HG03571 (cell line): ENCODE measurements at regions not wholly inside any gene's neighbourhood (a gene's known extent, or its start where the extent isn't known, plus 50 kb on each side); places are given as distances from the start of the nearest gene placed in this dataset.
"Not testable (repeated sequence)": the region's sequence is repeated elsewhere in the genome, so short reads cannot be mapped to it uniquely, and the experiment has no call there.

Experiments
- ATAC-seq: cut with Tn5 transposase; IDR thresholded peaks from one replicate; pipeline ENCODE4 v1.9.1; 2021; ENCODE audit not compliant: unreplicated experiment

DNA sequence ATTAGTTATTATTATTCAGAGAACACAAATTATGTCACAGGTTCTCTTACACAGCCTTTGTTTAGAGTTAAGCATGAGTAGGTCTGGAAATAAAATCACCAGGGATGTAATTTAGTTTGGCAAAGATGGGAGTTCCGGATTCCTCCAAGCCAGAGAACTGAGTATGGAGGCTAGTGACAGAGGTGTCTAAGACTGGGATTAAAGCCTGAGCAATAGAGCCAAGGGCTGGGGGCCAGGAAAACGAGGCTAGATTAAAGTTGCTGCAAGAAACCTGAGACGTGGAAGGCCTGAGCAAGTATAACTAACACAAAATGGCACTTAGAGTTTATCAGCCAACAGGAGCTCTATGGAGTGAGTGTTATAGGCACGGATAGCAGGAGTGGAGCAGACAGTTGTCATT lies 381.6 kb downstream of the SRGAP2C start:
- ATAC-seq: no peak

DNA sequence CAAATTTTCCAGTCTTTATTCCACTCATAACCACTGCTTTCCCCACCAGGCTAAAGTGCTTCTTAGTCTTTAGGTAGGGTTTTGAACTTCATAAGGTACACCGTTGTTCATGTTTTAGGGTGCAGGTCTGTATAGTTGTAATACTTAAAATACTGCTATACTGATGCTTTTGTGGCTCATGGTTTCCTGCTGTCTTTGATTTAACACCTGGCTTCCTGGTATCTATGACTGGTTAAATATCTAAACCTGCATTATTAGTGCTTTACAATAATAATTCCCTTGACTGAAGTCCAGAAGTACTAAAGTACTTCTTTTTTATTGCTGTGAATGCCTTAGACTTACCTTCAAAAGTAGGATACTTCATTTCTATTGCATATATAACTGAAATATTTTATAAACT lies 384.7 kb downstream of the SRGAP2C start:
- ATAC-seq: no peak

DNA sequence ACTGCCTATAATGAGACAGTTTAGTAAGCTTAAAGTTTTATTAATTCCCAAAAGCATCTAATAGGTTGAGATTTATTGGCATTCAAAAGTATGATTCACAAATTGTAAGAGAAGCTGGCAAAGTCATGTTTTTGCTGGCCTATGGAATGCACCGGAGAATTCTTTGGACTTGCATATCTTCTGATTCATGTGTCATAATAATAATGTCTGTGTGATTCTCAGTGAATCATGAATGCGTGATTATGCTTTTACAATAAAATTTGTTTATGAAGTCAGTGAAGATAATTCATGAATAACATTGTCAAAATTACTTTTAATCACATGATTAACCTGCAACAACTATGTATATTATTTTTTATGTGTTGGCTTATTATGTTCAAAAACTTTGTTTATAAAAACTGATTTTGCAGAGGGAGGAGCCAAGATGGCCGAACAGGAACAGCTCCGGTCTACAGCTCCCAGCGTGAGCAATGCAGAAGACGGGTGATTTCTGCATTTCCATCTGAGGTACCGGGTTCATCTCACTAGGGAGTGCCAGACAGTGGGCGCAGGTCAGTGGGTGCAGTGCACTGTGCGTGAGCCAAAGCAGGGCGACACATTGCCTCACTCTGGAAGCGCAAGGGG lies 389.2 kb downstream of the SRGAP2C start:
- not testable (repeated sequence) for ATAC-seq

DNA sequence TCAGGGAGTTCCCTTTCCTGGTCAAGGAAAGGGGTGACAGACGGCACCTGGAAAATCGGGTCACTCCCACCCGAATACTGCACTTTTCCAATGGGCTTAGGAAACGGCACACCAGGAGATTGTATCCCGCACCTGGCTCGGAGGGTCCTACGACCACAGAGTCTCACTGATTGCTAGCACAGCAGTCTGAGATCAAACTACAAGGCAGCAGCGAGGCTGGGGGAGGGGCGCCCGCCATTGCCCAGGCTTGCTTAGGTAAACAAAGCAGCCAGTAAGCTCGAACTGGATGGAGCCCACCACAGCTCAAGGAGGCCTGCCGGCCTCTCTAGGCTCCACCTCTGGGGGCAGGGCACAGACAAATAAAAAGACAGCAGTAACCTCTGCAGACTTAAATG lies 389.7 kb downstream of the SRGAP2C start:
- not testable (repeated sequence) for ATAC-seq

DNA sequence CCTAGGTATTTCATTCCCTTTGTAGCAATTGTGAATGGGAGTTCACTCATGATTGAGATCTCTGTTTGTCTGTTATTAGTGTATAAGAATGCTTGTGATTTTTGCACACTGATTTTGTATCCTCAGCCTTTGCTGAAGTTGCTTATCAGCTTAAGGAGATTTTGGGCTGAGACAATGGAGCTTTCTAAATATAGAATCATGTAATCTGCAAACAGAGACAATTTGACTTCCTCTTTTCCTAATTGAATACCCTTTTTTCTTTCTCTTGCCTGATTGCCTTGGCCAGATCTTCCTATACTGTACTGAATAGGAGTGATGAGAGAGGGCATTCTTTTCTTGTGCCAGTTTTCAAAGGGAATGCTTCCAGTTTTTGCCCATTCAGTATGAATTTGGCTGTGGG lies 398.1 kb downstream of the SRGAP2C start:
- not testable (repeated sequence) for ATAC-seq

DNA sequence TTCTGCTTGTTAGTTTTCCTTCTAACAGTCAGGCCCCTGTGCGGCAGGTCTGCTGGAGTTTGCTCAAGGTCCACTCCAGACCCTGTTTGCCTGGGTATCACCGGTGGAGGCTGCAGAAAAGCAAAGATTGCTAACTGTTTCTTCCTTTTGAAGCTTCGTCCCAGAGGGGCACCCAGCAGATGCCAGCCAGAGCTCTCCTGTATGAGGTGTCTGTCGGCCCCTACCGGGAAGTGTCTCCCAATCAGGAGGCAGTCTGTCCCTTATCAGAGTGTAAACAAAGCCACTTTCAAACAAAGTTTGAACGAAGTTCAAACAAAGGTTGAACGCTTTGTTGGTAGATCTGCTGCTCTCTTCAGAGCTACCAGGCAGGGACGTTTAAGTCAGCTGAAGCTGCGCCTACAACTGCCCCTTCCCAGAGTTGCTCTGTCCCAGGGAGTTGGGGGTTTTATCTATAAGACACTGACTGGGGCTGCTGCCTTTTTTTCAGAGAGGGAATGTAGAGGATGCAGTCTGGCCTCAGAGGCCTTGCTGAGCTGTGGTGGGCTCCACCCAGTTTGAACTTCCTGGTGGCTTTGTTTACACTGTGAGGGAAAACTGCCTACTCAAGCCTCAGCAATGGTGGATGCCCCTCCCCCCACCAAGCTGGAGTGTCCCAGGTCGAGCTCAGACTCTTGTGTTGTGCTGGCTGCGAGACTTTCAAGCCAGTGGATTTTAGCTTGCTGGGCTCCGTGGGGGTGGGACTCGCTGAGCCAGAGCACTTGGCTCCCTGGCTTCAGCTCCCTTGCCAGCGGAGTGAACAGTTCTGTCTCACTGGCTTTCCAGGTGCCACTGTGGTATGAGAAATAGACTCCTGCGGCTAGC lies 401.8 kb downstream of the SRGAP2C start:
- ATAC-seq: no peak

DNA sequence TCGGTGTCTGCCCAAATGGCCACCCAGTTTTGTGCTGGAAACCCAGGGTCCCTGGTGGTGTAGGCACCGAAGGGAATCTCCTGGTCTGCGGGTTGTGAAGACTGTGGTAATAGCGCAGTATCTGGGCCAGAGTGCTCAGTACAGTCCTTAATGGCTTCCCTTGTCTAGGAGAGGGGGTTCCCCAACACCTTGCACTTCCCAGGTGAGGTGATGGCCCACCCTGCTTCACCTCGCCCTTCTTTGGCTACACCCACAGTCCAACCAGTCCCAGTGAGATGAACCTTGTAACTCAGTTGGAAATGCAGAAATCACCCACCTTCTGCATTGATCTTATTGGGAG lies 402.4 kb downstream of the SRGAP2C start:
- no peak for ATAC-seq

DNA sequence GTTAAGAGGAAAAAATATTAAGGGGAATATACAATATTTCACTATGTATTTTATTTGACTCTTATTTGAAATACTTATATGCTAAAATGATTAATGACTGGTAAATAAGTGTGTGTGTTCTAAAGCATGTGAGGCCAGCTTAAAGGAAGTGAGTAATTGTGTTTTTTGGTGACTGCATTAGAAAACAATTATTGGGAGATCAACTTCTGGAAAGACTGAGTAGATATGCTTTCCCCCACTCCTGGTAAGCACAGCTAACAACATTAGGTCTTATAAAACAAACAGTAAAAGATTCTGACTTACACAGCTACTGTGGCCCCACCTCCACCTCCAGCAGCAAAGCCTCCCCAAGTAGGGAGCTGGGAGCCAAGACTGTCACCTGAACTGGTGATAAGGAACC lies 403.0 kb downstream of the SRGAP2C start:
- no peak for ATAC-seq

DNA sequence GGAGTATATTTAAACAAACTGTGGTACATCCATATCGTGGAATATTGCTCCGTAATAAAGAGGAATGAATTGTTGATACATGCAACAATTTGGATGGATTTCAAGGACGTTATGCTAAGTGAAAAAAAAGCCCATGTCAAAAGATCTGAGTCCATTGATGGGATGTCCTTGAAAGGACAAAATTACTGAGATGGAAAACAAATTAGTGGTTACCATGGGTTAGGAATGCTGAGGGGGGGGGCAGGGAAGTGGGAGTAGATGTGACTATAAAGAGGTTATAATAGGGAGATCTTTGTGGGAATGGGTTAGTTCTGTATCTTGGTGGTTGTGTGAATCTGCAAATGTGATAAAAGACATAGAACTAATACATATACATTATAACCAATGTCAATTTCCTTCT lies 409.3 kb downstream of the SRGAP2C start:
- ATAC-seq: no peak

DNA sequence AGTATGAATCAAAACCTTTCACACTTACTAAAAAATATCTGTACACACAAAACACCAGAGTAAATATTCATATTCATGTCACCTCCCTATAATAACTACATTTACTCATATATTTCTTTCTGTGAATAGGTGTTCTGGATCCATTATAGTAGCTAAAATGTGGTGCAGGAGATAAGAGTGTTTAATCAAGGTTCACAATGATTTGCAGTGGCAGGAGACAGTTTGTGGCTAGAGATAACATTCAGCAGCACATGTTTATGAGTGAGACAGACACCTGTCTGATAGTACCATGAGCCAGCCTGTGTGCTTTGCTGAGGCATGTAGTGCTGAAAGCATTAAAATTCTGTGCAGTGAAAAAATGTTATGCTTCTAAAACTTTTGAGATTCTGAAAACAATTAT lies 410.3 kb downstream of the SRGAP2C start:
- no peak for ATAC-seq

DNA sequence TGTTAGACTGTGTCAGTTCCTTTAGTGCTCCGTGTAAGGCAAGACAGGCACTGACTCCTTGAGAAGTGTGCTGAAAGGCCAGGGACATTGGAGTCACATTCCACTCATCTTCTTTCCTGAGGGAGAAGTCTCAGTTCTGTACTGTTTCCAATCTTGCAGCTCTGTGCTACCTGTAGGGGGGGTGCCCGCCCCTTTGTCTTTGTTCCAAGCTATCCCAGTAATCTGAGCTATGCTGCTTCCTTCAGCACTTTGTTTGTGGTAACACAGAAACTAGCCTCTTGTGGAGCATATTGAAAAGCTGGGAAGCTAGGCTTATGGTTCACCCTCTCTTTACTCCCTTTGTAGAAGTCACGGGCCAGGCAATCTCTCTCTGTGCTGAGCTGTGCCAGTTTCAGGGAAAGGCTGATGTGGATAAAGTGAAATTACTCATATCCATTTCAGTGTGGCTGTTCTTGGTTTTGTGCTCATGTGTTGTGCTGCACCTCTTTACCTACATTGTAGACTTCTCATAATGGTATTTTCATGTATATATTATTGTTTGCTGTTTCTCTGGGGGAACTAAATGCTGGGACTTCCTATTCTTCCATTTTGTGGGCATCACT lies 420.2 kb downstream of the SRGAP2C start:
- ATAC-seq: not testable (repeated sequence)

DNA sequence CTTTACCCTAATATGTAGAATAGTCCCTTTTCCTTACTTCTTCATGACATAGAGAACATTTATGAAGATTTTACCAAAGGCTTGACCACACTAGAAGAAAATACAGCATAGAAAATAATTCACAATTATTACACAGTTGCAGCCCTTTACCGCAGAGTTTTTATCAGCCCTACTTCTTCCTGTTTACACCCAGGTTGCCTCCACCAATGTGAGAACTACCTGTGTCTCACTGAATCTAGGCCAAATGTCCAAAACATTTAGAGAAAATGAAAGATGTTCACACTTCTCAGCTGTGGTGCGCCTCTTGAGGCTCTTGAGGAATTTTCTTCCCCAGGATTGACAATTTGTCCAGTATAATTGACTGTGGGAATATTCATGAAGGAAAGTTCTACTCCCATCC lies 422.7 kb downstream of the SRGAP2C start:
- ATAC-seq: not testable (repeated sequence)
